SK-N-SH (cell line): ENCODE measurements at regions not wholly inside any gene's neighbourhood (a gene's known extent, or its start where the extent isn't known, plus 50 kb on each side); places are given as distances from the start of the nearest gene placed in this dataset.

Source experiments
- CTCF ChIA-PET: fragments of 300-600, 350-600 bp; formaldehyde crosslinking; extraction: SDS; loops from one replicate; lab custom pipeline; 2021; lab: Yijun Ruan, JAX
- POLR2A ChIA-PET: fragments of 350-600 bp; sonication (Branson Sonifier 250); formaldehyde crosslinking; extraction: SDS; loops from one replicate; lab custom pipeline; 2020; ENCODE audit warnings: antibody characterized with exemption, inconsistent platforms; lab: Yijun Ruan, JAX
- DNase-seq: peaks from one replicate; pipeline ENCODE4 v3.0.0; 2012
- H2AFZ ChIP-seq: fragments of 200-600 bp; sonication (generic); 2 replicates; pipeline ENCODE4 v1.8.1; 2016; ENCODE audit warnings: antibody characterized with exemption, mild to moderate bottlenecking, low read depth
- H3F3A ChIP-seq: fragments of 200-600 bp; sonication (generic); replicated peaks from 2 replicates; pipeline ENCODE3; 2016; ENCODE audit warnings: antibody characterized with exemption, mild to moderate bottlenecking; ENCODE audit not compliant: insufficient read depth
- H3K27ac ChIP-seq, 2 experiments: fragments of 200-500 bp in 1 of 2; fragments of 200-600 bp in 1 of 2; sonication (Bioruptor generic) in 1 of 2; sonication (generic), shearing (Covaris generic) in 1 of 2; 2 replicates each; pipeline versions ENCODE4 v1.5.1 to v1.6.1; 2014 to 2016; ENCODE audit warnings: low read depth in 2 of 2, inconsistent platforms in 1 of 2, low read length in 1 of 2, mild to moderate bottlenecking in 1 of 2, mixed read lengths in 1 of 2
- H3K27me3 ChIP-seq: fragments of 200-600 bp; sonication (generic), shearing (Covaris generic); 2 replicates; pipeline ENCODE4 v1.6.1; 2016; ENCODE audit warnings: mixed run types; ENCODE audit not compliant: insufficient read depth
- H3K36me3 ChIP-seq, 2 experiments: fragments of 200-500 bp in 1 of 2; fragments of 200-600 bp in 1 of 2; sonication (Bioruptor generic) in 1 of 2; sonication (generic) in 1 of 2; replicated peaks in 1 of 2; 2 replicates each; pipeline versions ENCODE3 to v1.5.1; 2014 to 2016; ENCODE audit warnings: low read length in 1 of 2, mild to moderate bottlenecking in 1 of 2; ENCODE audit not compliant: insufficient read depth in 2 of 2, control insufficient read depth in 1 of 2
- H3K4me1 ChIP-seq, 2 experiments: fragments of 200-500 bp in 1 of 2; fragments of 200-600 bp in 1 of 2; sonication (Bioruptor generic) in 1 of 2; sonication (generic), shearing (Covaris generic) in 1 of 2; 2 replicates each; pipeline versions ENCODE4 v1.5.1 to v1.6.1; 2014 to 2016; ENCODE audit warnings: low read depth in 1 of 2, low read length in 1 of 2, mixed run types in 1 of 2; ENCODE audit not compliant: insufficient read depth in 2 of 2, control insufficient read depth in 1 of 2
- H3K4me2 ChIP-seq: fragments of 200-600 bp; sonication (generic), shearing (Covaris generic); 2 replicates; pipeline ENCODE4 v1.6.1; 2017; ENCODE audit warnings: mixed run types
- H3K4me3 ChIP-seq, 2 experiments: fragments of 200-500 bp in 1 of 2; fragments of 200-600 bp in 1 of 2; sonication (Bioruptor generic) in 1 of 2; sonication (generic), shearing (Covaris generic) in 1 of 2; 2 replicates each; pipeline versions ENCODE4 v1.5.1 to v1.8.1; 2014 to 2016; ENCODE audit warnings: low read depth in 2 of 2, inconsistent platforms in 1 of 2, low read length in 1 of 2, mild to moderate bottlenecking in 1 of 2, mixed read lengths in 1 of 2, moderate library complexity in 1 of 2
- H3K79me2 ChIP-seq: fragments of 200-600 bp; sonication (generic); 2 replicates; pipeline ENCODE4 v1.8.1; 2017; ENCODE audit warnings: mild to moderate bottlenecking; ENCODE audit not compliant: insufficient read depth
- H3K9ac ChIP-seq: fragments of 200-600 bp; sonication (generic); 2 replicates; pipeline ENCODE4 v1.6.1; 2017; ENCODE audit warnings: mixed run types
- H3K9me2 ChIP-seq: fragments of 200-600 bp; sonication (generic); 2 replicates; pipeline ENCODE4 v1.6.1; 2017; ENCODE audit warnings: mixed run types
- H3K9me3 ChIP-seq: fragments of 200-600 bp; sonication (generic); 2 replicates; pipeline ENCODE4 v1.6.1; 2017; ENCODE audit warnings: mixed run types, mild to moderate bottlenecking, moderate library complexity
- H4K20me1 ChIP-seq: fragments of 200-600 bp; sonication (generic); 2 replicates; pipeline ENCODE4 v1.6.1; 2017; ENCODE audit warnings: mild to moderate bottlenecking, mixed run types; ENCODE audit not compliant: insufficient read depth
- ELF1 ChIP-seq: IDR thresholded peaks from 2 replicates; pipeline ENCODE4 v1.4.0; 2012
- FOSL2 ChIP-seq: IDR thresholded peaks from 2 replicates; pipeline ENCODE4 v1.4.0; 2012; ENCODE audit warnings: low read depth, mild to moderate bottlenecking, moderate library complexity, borderline replicate concordance
- IRF3 ChIP-seq: fragments of 150-350 bp; IDR thresholded peaks from 2 replicates; pipeline ENCODE4 v1.6.1; 2016; ENCODE audit warnings: mild to moderate bottlenecking, low read depth, low read length
- MAX ChIP-seq: IDR thresholded peaks from 2 replicates; pipeline ENCODE4 v1.4.0; 2012; ENCODE audit warnings: low read depth
- PBX3 ChIP-seq: IDR thresholded peaks from 2 replicates; pipeline ENCODE4; 2012
- REST ChIP-seq: IDR thresholded peaks from 2 replicates; pipeline ENCODE4 v1.6.1; 2012; ENCODE audit warnings: mild to moderate bottlenecking, low read depth, low read length, moderate library complexity
- RFX5 ChIP-seq: IDR thresholded peaks from 2 replicates; pipeline ENCODE4 v1.6.1; 2012; ENCODE audit warnings: mild to moderate bottlenecking, improper control_type of control experiment, low read length
- SIN3A ChIP-seq: IDR thresholded peaks from 2 replicates; pipeline ENCODE4 v1.6.1; 2012; ENCODE audit warnings: low read depth, mild to moderate bottlenecking, low read length, moderate library complexity, borderline replicate concordance
- TEAD4 ChIP-seq: IDR thresholded peaks from 2 replicates; pipeline ENCODE4 v1.4.0; 2012; ENCODE audit warnings: mild to moderate bottlenecking, borderline replicate concordance; ENCODE audit not compliant: insufficient read depth
- ZBTB33 ChIP-seq: IDR thresholded peaks from 2 replicates; pipeline ENCODE4 v1.4.0; 2012; ENCODE audit warnings: low read depth, borderline replicate concordance
- WGBS: methylation state at CpG from one replicate; pipeline ENCODE4 v1.1.6; 2017; ENCODE audit warnings: low lambda C conversion rate; 5-methylcytosine and 5-hydroxymethylcytosine counted together

GRCh38 chr9:134214386-134214765, 50.0 kb upstream of the RNU6ATAC start:
- H3K4me3 ChIP-seq: no peak overlapping the region
- no peaks in the 10 kb centered on the region for H3F3A ChIP-seq
- no peaks in the 10 kb centered on the region for H3K36me3 ChIP-seq
- no peak for TF ChIP-seq IRF3
- no peak for TF ChIP-seq PBX3
- TF ChIP-seq FOSL2: no peak
- no peak for TF ChIP-seq RFX5
- TF ChIP-seq REST: no peak
- TF ChIP-seq TEAD4: no peak
- TF ChIP-seq MAX: no peak
- no peak for TF ChIP-seq ZBTB33
- no peak for TF ChIP-seq ELF1
- no peak for TF ChIP-seq SIN3A
- no peak overlapping the region for H2AFZ ChIP-seq
- 77% methylated on average over 6 of the region's 6 CpGs for WGBS
- H3K4me2 ChIP-seq: no peak overlapping the region
- CTCF ChIA-PET: interaction anchor here (1.5 to 1.7 kb wide), 2 partner anchors 39 to 43 kb away, joined by 7 read pairs; no protein-coding TSS in a partner anchor
- H3K27ac ChIP-seq: no peak overlapping the region
- no peaks in the 10 kb centered on the region for H4K20me1 ChIP-seq
- no peak overlapping the region for H3K9ac ChIP-seq
- peaks cover 0 to 25% of the 10 kb centered on the region in 2 experiments; a peak in 1 of 4 replicates for H3K4me1 ChIP-seq
- POLR2A ChIA-PET: no interaction called here
- no peaks in the 10 kb centered on the region for H3K79me2 ChIP-seq
- H3K9me2 ChIP-seq: no peaks in the 10 kb centered on the region
- H3K27me3 ChIP-seq: no peaks in the 10 kb centered on the region
- peak; percentile 30 for DNase-seq
- H3K9me3 ChIP-seq: no peaks in the 10 kb centered on the region
